ENCODE measurements at regions not wholly inside any gene's neighbourhood (a gene's known extent, or its start where the extent isn't known, plus 50 kb on each side); places are given as distances from the start of the nearest gene placed in this dataset.

GRCh38 chr16:51464996-51465395 is 313.9 kb upstream of the SALL1 start:
- TF ChIP-seq EZH2 (IDR thresholded peaks at IDR 0.05) = no peak
- no peak for TF ChIP-seq POLR2AphosphoS5 (IDR thresholded peaks at IDR 0.05; ENCODE audit: borderline replicate concordance, low read depth, low read length)

Measured in SK-N-MC (cell line).